Keratinocyte (primary cell): ENCODE measurements at regions not wholly inside any gene's neighbourhood (a gene's known extent, or its start where the extent isn't known, plus 50 kb on each side); places are given as distances from the start of the nearest gene placed in this dataset.
"Not testable (repeated sequence)": the region's sequence is repeated elsewhere in the genome, so short reads cannot be mapped to it uniquely, and the experiment has no call there.

Experiments used
- DNase-seq: peaks from one replicate; pipeline ENCODE4 v3.0.0-alpha.2; 2011; ENCODE audit warnings: low read depth, missing footprints, low spot score
- FAIRE-seq: peaks from 2 replicates; lab custom pipeline; 2011; peaks lifted over from hg19 to GRCh38; lab: Jason Lieb, UNC
- H2AFZ ChIP-seq: 2 replicates; pipeline ENCODE4 v1.6.0; 2012; ENCODE audit warnings: low read length, control low read depth, inconsistent platforms; ENCODE audit not compliant: control insufficient read depth
- H3K27ac ChIP-seq: 2 replicates; pipeline ENCODE4 v1.5.1; 2011; ENCODE audit warnings: low read length; ENCODE audit not compliant: control insufficient read depth, insufficient read depth
- H3K27me3 ChIP-seq: 3 replicates; pipeline ENCODE4 v1.6.0; 2011; ENCODE audit warnings: low read length; ENCODE audit not compliant: control insufficient read depth, insufficient read depth; ENCODE audit errors: extremely low read depth
- H3K36me3 ChIP-seq, 2 experiments: 2 replicates in 1 of 2; 3 replicates in 1 of 2; pipeline ENCODE4 v1.5.1; 2011; ENCODE audit warnings: low read length in 2 of 2, mild to moderate bottlenecking in 1 of 2; ENCODE audit not compliant: control insufficient read depth in 2 of 2, insufficient read depth in 2 of 2; ENCODE audit errors: extremely low read depth in 1 of 2
- H3K4me1 ChIP-seq: 3 replicates; pipeline ENCODE4 v1.5.1; 2011; ENCODE audit warnings: low read length; ENCODE audit not compliant: control insufficient read depth, insufficient read depth; ENCODE audit errors: extremely low read depth
- H3K4me2 ChIP-seq: 3 replicates; pipeline ENCODE4 v1.6.0; 2011; ENCODE audit warnings: low read depth, low read length; ENCODE audit not compliant: control insufficient read depth, insufficient read depth; ENCODE audit errors: extremely low read depth
- H3K4me3 ChIP-seq, 3 experiments: fragments of 200-600 bp in 1 of 3; sonication (generic) in 1 of 3; 2 replicates in 2 of 3; 3 replicates in 1 of 3; pipeline ENCODE4 v1.5.1; 2011 to 2016; ENCODE audit warnings: low read length in 3 of 3, mild to moderate bottlenecking in 3 of 3, control low read depth in 2 of 3, inconsistent platforms in 1 of 3, low read depth in 1 of 3, mixed read lengths in 1 of 3, mixed run types in 1 of 3, moderate library complexity in 1 of 3; ENCODE audit not compliant: control insufficient read depth in 2 of 3, insufficient read depth in 2 of 3; ENCODE audit errors: extremely low read depth in 1 of 3
- H3K79me2 ChIP-seq: 2 replicates; pipeline ENCODE4 v1.6.0; 2012; ENCODE audit warnings: low read length; ENCODE audit not compliant: control insufficient read depth, insufficient read depth
- H3K9ac ChIP-seq: 3 replicates; pipeline ENCODE4 v1.6.0; 2011; ENCODE audit warnings: low read length; ENCODE audit not compliant: control insufficient read depth, insufficient read depth; ENCODE audit errors: extremely low read depth
- H3K9me1 ChIP-seq: 3 replicates; pipeline ENCODE4 v1.6.0; 2011; ENCODE audit warnings: low read length; ENCODE audit not compliant: control insufficient read depth, insufficient read depth; ENCODE audit errors: extremely low read depth
- H3K9me3 ChIP-seq: 2 replicates; pipeline ENCODE4 v1.5.1; 2012; ENCODE audit warnings: low read depth, low read length; ENCODE audit not compliant: control insufficient read depth
- H4K20me1 ChIP-seq: 3 replicates; pipeline ENCODE4 v1.6.0; 2011; ENCODE audit warnings: low read length; ENCODE audit not compliant: control insufficient read depth, insufficient read depth; ENCODE audit errors: extremely low read depth
- EZH2 ChIP-seq: IDR thresholded peaks from one replicate; pipeline ENCODE4 v1.6.1; 2012; ENCODE audit warnings: inconsistent platforms, mild to moderate bottlenecking, low read length, moderate library complexity
- dilution Hi-C: fragments of 300-500 bp; cut with MboI; formaldehyde crosslinking; loops from one replicate; pipeline ENCODE4 v1.7.0; 2020; ENCODE audit warnings: low sequenced_read_pairs; ENCODE audit not compliant: extremely low pct_ligation_motif_present
- TF ChIP-seq, protein P1 (sequence below), 3 experiments: IDR thresholded peaks in 1 of 3; conservative IDR thresholded peaks in 1 of 3; optimal IDR thresholded peaks in 1 of 3; 2 replicates in 2 of 3; 3 replicates in 1 of 3; pipeline versions ENCODE3 to v1.5.1; 2011; ENCODE audit warnings: low read length in 3 of 3, mild to moderate bottlenecking in 3 of 3, moderate library complexity in 2 of 3, control low read depth in 1 of 3, inconsistent platforms in 1 of 3; ENCODE audit not compliant: insufficient read depth in 2 of 3; ENCODE audit errors: extremely low read depth in 1 of 3

DNA sequence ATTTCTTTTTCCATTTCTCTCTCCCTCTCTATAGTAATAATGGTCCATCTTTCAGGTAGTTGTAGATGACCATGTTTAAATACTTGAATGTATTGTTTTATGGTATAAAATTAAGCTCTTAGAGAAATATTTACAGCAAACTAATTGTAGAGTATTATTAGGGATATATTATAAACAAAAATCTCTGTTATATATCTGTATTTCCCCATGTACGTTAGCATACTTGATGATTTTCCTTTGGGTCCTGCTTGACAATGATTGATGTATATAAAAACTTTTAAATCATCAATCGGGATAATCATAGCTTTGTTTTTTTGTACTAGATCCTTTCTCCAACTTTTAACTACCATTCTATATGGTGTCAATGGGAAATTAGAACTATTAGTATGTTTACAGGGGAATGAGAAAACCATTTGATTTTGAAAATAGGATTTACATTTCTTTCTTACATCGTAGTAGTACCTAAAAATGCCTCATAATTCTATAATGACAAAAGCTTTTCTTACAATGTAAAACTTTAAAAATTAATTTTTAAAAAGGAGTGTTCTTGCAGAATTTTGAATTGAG, 117.5 kb upstream of the CDK13 start:
- Histone ChIP-seq H3K4me3 (peak overlapping the region in 1 of 3 experiments; percentile 22), H3K4me2 (peak overlapping the region; percentile 37), H3K9me1 (no peaks in the 10 kb centered on the region), H3K27me3 (peaks cover 26% of the 10 kb centered on the region), H2AFZ (no peak overlapping the region), H3K36me3 (no peaks in the 10 kb centered on the region), H3K27ac (no peak overlapping the region), H3K79me2 (no peaks in the 10 kb centered on the region), H4K20me1 (no peaks in the 10 kb centered on the region), H3K9ac (no peak overlapping the region), H3K4me1 (no peaks in the 10 kb centered on the region), H3K9me3 (no peaks in the 10 kb centered on the region)
- TF ChIP-seq, protein P1, sequence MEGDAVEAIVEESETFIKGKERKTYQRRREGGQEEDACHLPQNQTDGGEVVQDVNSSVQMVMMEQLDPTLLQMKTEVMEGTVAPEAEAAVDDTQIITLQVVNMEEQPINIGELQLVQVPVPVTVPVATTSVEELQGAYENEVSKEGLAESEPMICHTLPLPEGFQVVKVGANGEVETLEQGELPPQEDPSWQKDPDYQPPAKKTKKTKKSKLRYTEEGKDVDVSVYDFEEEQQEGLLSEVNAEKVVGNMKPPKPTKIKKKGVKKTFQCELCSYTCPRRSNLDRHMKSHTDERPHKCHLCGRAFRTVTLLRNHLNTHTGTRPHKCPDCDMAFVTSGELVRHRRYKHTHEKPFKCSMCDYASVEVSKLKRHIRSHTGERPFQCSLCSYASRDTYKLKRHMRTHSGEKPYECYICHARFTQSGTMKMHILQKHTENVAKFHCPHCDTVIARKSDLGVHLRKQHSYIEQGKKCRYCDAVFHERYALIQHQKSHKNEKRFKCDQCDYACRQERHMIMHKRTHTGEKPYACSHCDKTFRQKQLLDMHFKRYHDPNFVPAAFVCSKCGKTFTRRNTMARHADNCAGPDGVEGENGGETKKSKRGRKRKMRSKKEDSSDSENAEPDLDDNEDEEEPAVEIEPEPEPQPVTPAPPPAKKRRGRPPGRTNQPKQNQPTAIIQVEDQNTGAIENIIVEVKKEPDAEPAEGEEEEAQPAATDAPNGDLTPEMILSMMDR (optimal IDR thresholded peaks at IDR 0.05 in 1 of 3, IDR thresholded peaks at IDR 0.05 in 1 of 3, conservative IDR thresholded peaks at IDR 0.05 in 1 of 3; ENCODE audit: extremely low read depth in 1 of 3, insufficient read depth in 2 of 3, low read length in 3 of 3) = no peak
- TF ChIP-seq EZH2 = no peak
- DNase-seq (no peak), FAIRE-seq (no peak)
- dilution Hi-C loops = no loop called here

DNA sequence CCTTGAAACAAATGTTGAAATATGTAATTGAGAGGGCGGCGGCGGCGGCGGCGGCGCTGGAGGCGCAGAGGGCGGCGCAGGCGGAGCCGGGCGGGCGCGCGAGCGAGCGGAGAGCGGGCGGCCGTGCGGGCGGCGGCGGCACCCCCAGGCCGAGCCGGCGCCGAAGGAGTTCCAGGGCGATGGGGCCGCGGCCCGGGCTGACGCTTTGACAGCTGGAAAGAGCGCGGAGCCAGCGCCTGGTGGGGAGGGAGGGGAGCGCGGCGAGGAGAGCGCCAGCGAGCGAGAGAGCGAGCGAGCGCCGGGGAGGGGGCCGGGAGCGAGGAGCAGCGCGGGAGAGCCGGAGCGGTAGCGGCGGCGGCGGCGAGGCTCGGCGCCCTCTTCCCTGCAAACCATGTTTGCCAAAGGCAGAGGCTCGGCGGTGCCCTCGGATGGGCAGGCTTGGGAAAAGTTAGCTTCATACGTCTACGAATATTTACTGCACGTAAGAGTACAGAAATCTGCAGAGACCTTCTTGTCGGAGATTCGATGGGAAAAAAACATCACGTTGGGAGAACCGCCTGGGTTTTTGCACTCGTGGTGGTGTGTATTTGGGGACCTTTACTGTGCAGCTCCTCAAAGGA, 116.8 kb upstream of the CDK13 start:
- dilution Hi-C loops, H3K4me1 ChIP-seq, DNase-seq, H3K36me3 ChIP-seq, H3K9me3 ChIP-seq, H3K9ac ChIP-seq, H3K27ac ChIP-seq, H3K9me1 ChIP-seq, H3K79me2 ChIP-seq, H4K20me1 ChIP-seq: not testable (repeated sequence)
- Histone ChIP-seq H2AFZ (peak overlapping the region; percentile 47), H3K4me2 (peak overlapping the region; percentile 65), H3K27me3 (peaks cover 26% of the 10 kb centered on the region), H3K4me3 (peak overlapping the region; percentile 32 to 59 (median 40))
- FAIRE-seq = peak; percentile 17

DNA sequence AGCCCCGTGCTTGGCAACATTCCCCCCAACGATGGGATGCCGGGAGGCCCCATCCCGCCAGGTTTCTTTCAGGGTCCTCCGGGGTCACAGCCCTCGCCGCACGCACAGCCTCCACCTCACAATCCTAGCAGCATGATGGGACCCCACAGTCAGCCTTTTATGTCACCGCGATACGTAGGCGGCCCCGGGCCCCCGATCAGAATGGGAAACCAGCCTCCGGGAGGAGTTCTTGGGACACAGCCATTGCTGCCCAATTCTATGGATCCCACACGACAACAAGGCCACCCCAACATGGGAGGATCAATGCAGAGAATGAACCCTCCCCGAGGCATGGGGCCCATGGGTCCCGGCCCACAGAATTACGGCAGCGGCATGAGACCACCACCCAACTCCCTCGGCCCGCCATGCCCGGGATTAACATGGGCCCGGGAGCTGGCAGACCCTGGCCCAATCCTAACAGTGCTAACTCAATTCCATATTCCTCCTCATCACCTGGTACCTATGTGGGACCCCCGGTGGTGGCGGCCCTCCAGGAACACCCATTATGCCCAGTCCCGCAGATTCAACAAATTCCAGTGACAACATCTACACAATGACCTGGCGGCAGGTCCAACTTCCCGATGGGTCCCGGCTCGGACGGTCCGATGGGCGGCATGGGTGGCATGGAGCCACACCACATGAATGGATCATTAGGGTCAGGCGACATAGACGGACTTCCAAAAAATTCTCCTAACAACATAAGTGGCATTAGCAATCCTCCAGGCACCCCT, 116.0 kb upstream of the CDK13 start:
- H3K4me3 ChIP-seq, H3K9me3 ChIP-seq: not testable (repeated sequence)
- peaks cover 26% of the 10 kb centered on the region for H3K27me3 ChIP-seq

More for the DNA sequence above, 116.0 kb upstream of the CDK13 start:
- H3K4me1 ChIP-seq, H4K20me1 ChIP-seq, dilution Hi-C loops, H2AFZ ChIP-seq, FAIRE-seq, H3K9ac ChIP-seq, H3K79me2 ChIP-seq, H3K9me1 ChIP-seq, H3K27ac ChIP-seq, H3K36me3 ChIP-seq, DNase-seq: not testable (repeated sequence)
- H3K4me2 ChIP-seq = peak overlapping the region; percentile 65
